H9 (cell line): ENCODE measurements at regions not wholly inside any gene's neighbourhood (a gene's known extent, or its start where the extent isn't known, plus 50 kb on each side); places are given as distances from the start of the nearest gene placed in this dataset.

ENCODE experiments used
- DNase-seq: peaks from one replicate; pipeline ENCODE4 v3.0.0-alpha.2; 2017
- H2AFZ ChIP-seq: one replicate; pipeline ENCODE4 v1.6.1; 2013; ENCODE audit warnings: mild to moderate bottlenecking, low read length, control low read depth, moderate library complexity
- H2AK5ac ChIP-seq: 2 replicates; pipeline ENCODE4 v1.6.1; 2013; ENCODE audit warnings: low read length, control low read depth, mixed read lengths; ENCODE audit not compliant: insufficient read length
- H2BK120ac ChIP-seq: one replicate; pipeline ENCODE4 v1.6.1; 2013; ENCODE audit warnings: low read depth, mild to moderate bottlenecking, low read length, control low read depth, inconsistent platforms; ENCODE audit not compliant: poor library complexity, severe bottlenecking
- H2BK12ac ChIP-seq: 2 replicates; pipeline ENCODE4 v1.6.1; 2013; ENCODE audit warnings: low read length, control low read depth, mixed read lengths, low read depth; ENCODE audit not compliant: insufficient read length
- H2BK15ac ChIP-seq: 2 replicates; pipeline ENCODE4 v1.6.1; 2013; ENCODE audit warnings: low read depth, low read length, control low read depth
- H2BK20ac ChIP-seq: one replicate; pipeline ENCODE4 v1.6.1; 2013; ENCODE audit warnings: low read depth, mild to moderate bottlenecking, low read length, control low read depth, inconsistent platforms; ENCODE audit not compliant: poor library complexity, severe bottlenecking
- H2BK5ac ChIP-seq: 2 replicates; pipeline ENCODE4 v1.6.1; 2013; ENCODE audit warnings: low read length, control low read depth, mixed read lengths; ENCODE audit not compliant: insufficient read length
- H3K14ac ChIP-seq: 2 replicates; pipeline ENCODE4 v1.6.1; 2013; ENCODE audit warnings: low read length, control low read depth; ENCODE audit not compliant: insufficient read depth
- H3K18ac ChIP-seq: 2 replicates; pipeline ENCODE4 v1.6.1; 2013; ENCODE audit warnings: low read depth, mild to moderate bottlenecking, mixed read lengths, low read length, control low read depth; ENCODE audit not compliant: insufficient read length
- H3K23ac ChIP-seq: 2 replicates; pipeline ENCODE4 v1.6.1; 2013; ENCODE audit warnings: low read length, control low read depth, mixed read lengths, low read depth; ENCODE audit not compliant: insufficient read length
- H3K23me2 ChIP-seq: 2 replicates; pipeline ENCODE4 v1.6.1; 2013; ENCODE audit warnings: low read depth, mild to moderate bottlenecking, mixed read lengths, low read length, control low read depth; ENCODE audit not compliant: insufficient read length, poor library complexity, severe bottlenecking
- H3K27ac ChIP-seq: 2 replicates; pipeline ENCODE4 v1.5.1; 2013; ENCODE audit warnings: low read length, control low read depth, mixed read lengths, low read depth; ENCODE audit not compliant: insufficient read length
- H3K27me3 ChIP-seq: 2 replicates; pipeline ENCODE4 v1.6.1; 2013; ENCODE audit warnings: low read length, control low read depth, inconsistent platforms; ENCODE audit not compliant: insufficient read depth
- H3K4ac ChIP-seq: 2 replicates; pipeline ENCODE4 v1.6.1; 2013; ENCODE audit warnings: low read depth, mild to moderate bottlenecking, control low read depth, inconsistent platforms, low read length, moderate library complexity
- H3K4me1 ChIP-seq: 2 replicates; pipeline ENCODE4 v1.6.1; 2013; ENCODE audit warnings: low read length, control low read depth, inconsistent platforms; ENCODE audit not compliant: insufficient read depth
- H3K4me2 ChIP-seq: 2 replicates; pipeline ENCODE4 v1.6.1; 2013; ENCODE audit warnings: low read length, control low read depth, mixed read lengths; ENCODE audit not compliant: insufficient read length, insufficient read depth
- H3K56ac ChIP-seq: 2 replicates; pipeline ENCODE4 v1.6.1; 2013; ENCODE audit warnings: low read depth, mild to moderate bottlenecking, mixed read lengths, low read length, control low read depth; ENCODE audit not compliant: insufficient read length
- H3K79me1 ChIP-seq: 2 replicates; pipeline ENCODE4 v1.6.1; 2013; ENCODE audit warnings: low read depth, mild to moderate bottlenecking, moderate library complexity, low read length, control low read depth, inconsistent platforms; ENCODE audit not compliant: insufficient read depth, poor library complexity, severe bottlenecking
- H3K79me2 ChIP-seq: 2 replicates; pipeline ENCODE4 v1.6.1; 2013; ENCODE audit warnings: low read length, control low read depth, inconsistent platforms; ENCODE audit not compliant: insufficient read depth
- H3K9ac ChIP-seq: 2 replicates; pipeline ENCODE4 v1.6.1; 2013; ENCODE audit warnings: low read length, control low read depth, mixed read lengths; ENCODE audit not compliant: insufficient read length; ENCODE audit errors: extremely low read depth
- H3K9me3 ChIP-seq: one replicate; pipeline ENCODE4 v1.6.1; 2013; ENCODE audit warnings: low read depth, low read length, inconsistent platforms; ENCODE audit not compliant: control insufficient read depth
- H3T11ph ChIP-seq: one replicate; pipeline ENCODE4 v1.6.1; 2013; ENCODE audit warnings: mild to moderate bottlenecking, low read length, control low read depth, inconsistent platforms
- H4K20me1 ChIP-seq: one replicate; pipeline ENCODE4 v1.6.1; 2013; ENCODE audit not compliant: control insufficient read depth, insufficient read length, insufficient read depth
- H4K5ac ChIP-seq: 2 replicates; pipeline ENCODE4 v1.6.1; 2013; ENCODE audit warnings: low read depth, mild to moderate bottlenecking, mixed read lengths, low read length, control low read depth; ENCODE audit not compliant: insufficient read length
- H4K8ac ChIP-seq: replicated peaks from 2 replicates; pipeline ENCODE4 v1.6.1; 2013; ENCODE audit warnings: low read length, control low read depth, mixed read lengths, low read depth; ENCODE audit not compliant: insufficient read length
- H4K91ac ChIP-seq: 2 replicates; pipeline ENCODE4 v1.6.1; 2013; ENCODE audit warnings: low read depth, mild to moderate bottlenecking, moderate library complexity, mixed read lengths, low read length, control low read depth; ENCODE audit not compliant: insufficient read length
- H3K27ac Mint-ChIP-seq, 3 experiments: 2 replicates in 2 of 3; 3 replicates in 1 of 3; pipeline ENCODE4 v1.8.0; 2020 to 2021; ENCODE audit warnings: mixed read lengths in 3 of 3, mild to moderate bottlenecking in 1 of 3, moderate library complexity in 1 of 3
- H3K27me3 Mint-ChIP-seq: 2 replicates; pipeline ENCODE4 v1.8.0; 2021; ENCODE audit warnings: low read depth, mild to moderate bottlenecking, moderate library complexity, mixed read lengths
- H3K36me3 Mint-ChIP-seq, 3 experiments: 2 replicates in 2 of 3; 3 replicates in 1 of 3; pipeline ENCODE4 v1.8.0; 2020 to 2021; ENCODE audit warnings: low read depth in 3 of 3, mixed read lengths in 3 of 3; ENCODE audit not compliant: insufficient read depth in 1 of 3
- H3K4me1 Mint-ChIP-seq, 2 experiments: 2 replicates each; pipeline ENCODE4 v1.8.0; 2020; ENCODE audit warnings: mixed read lengths in 2 of 2
- H3K4me3 Mint-ChIP-seq, 2 experiments: 2 replicates in 1 of 2; 3 replicates in 1 of 2; pipeline ENCODE4 v1.8.0; 2020 to 2021; ENCODE audit warnings: mild to moderate bottlenecking in 2 of 2, mixed read lengths in 2 of 2, moderate library complexity in 1 of 2
- H3K9me3 Mint-ChIP-seq, 2 experiments: 2 replicates in 1 of 2; 3 replicates in 1 of 2; pipeline ENCODE4 v1.8.0; 2020; ENCODE audit warnings: mild to moderate bottlenecking in 2 of 2, mixed read lengths in 2 of 2, moderate library complexity in 1 of 2
- WGBS: extraction: QIAGEN DNeasy Blood & Tissue Kit; methylation state at CpG from one replicate; pipeline ENCODE4 v1.1.7; 2013; ENCODE audit warnings: missing lambda C conversion rate, low lambda C conversion rate, mixed read lengths; ENCODE audit not compliant: insufficient read length; ENCODE audit errors: extremely low coverage; 5-methylcytosine and 5-hydroxymethylcytosine counted together
- TF ChIP-seq, protein P1 (sequence below): fragments of 200-600 bp; sonication (generic); conservative IDR thresholded peaks from 3 replicates; pipeline ENCODE4 v1.8.0; 2021; ENCODE audit warnings: antibody characterized with exemption, mild to moderate bottlenecking

DNA sequence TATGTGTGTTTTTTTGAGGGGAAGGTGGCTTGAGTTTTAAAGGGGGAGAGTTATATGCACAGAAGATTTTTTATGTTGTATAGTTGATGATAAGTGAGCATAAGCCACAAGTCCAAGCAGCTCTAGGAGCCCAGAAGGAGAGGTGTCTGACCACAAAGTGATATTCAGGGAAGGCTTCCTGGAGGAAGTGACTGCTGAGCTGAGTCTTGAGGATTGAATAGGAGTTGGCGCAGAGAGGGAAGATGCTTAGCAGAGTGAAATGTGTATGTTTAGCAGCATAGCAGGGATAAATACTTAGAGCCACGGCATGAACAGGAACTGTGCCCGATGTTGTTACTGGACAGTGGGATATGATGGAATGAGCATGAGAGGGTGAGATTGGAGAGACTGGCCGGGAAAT, 255.1 kb upstream of the KCNG1 start:
- Histone ChIP-seq H4K8ac (no peak overlapping the region), H4K91ac (no peak overlapping the region), H4K20me1 (no peaks in the 10 kb centered on the region), H3K18ac (no peak overlapping the region), H3K79me2 (no peaks in the 10 kb centered on the region), H3K14ac (no peak overlapping the region), H2BK120ac (no peak overlapping the region), H2BK20ac (no peak overlapping the region), H3K27me3 (no peaks in the 10 kb centered on the region; the same call in 1 of the 2 replicates), H3K56ac (no peak overlapping the region), H2AK5ac (no peak overlapping the region), H3K27ac (no peak overlapping the region), H3K23ac (no peak overlapping the region), H3K23me2 (no peaks in the 10 kb centered on the region), H3K9ac (no peak overlapping the region), H3K79me1 (no peaks in the 10 kb centered on the region), H3K9me3 (no peaks in the 10 kb centered on the region), H2BK12ac (no peak overlapping the region), H2BK15ac (no peak overlapping the region), H2AFZ (no peak overlapping the region), H4K5ac (peak overlapping the region; percentile 45), H3T11ph (no peak overlapping the region), H3K4me1 (no peaks in the 10 kb centered on the region), H2BK5ac (no peak overlapping the region), H3K4me2 (no peak overlapping the region), H3K4ac (no peak overlapping the region)
- WGBS: no CpG with 5 or more reads among the region's 4 CpGs
- Mint-ChIP-seq H3K36me3 (peaks cover 0 to 1% (median 0%) of the 10 kb centered on the region in 3 experiments; a peak in 1 of 7 replicates), H3K4me3 (no peak overlapping the region), H3K4me1 (peaks cover 6 to 7% of the 10 kb centered on the region in 2 experiments; a peak in 3 of 4 replicates), H3K27ac (no peak overlapping the region), H3K9me3 (peaks cover 3 to 6% of the 10 kb centered on the region in 2 experiments; a peak in 4 of 5 replicates), H3K27me3 (peaks cover 4% of the 10 kb centered on the region; the same call in 1 of the 2 replicates)
- DNase-seq: no peak
- TF ChIP-seq, protein P1, sequence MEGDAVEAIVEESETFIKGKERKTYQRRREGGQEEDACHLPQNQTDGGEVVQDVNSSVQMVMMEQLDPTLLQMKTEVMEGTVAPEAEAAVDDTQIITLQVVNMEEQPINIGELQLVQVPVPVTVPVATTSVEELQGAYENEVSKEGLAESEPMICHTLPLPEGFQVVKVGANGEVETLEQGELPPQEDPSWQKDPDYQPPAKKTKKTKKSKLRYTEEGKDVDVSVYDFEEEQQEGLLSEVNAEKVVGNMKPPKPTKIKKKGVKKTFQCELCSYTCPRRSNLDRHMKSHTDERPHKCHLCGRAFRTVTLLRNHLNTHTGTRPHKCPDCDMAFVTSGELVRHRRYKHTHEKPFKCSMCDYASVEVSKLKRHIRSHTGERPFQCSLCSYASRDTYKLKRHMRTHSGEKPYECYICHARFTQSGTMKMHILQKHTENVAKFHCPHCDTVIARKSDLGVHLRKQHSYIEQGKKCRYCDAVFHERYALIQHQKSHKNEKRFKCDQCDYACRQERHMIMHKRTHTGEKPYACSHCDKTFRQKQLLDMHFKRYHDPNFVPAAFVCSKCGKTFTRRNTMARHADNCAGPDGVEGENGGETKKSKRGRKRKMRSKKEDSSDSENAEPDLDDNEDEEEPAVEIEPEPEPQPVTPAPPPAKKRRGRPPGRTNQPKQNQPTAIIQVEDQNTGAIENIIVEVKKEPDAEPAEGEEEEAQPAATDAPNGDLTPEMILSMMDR: no peak
